A549 (cell line): ENCODE measurements at regions not wholly inside any gene's neighbourhood (a gene's known extent, or its start where the extent isn't known, plus 50 kb on each side); places are given as distances from the start of the nearest gene placed in this dataset.

Source experiments
- ATAC-seq, 2 experiments: fragments of 200-7000 bp in 1 of 2; fragments of >200 bp in 1 of 2; cut with Nextera tagmentation in 1 of 2; cut with Tn5 transposase in 1 of 2; 3 replicates each; pipeline versions ENCODE4 v1.8.0 to v1.9.1; 2018 to 2020; ENCODE audit warnings: mild to moderate bottlenecking in 1 of 2, moderate library complexity in 1 of 2
- CTCF ChIA-PET: fragments of 300-600 bp; sonication (Branson Sonifier 250); formaldehyde crosslinking; extraction: SDS; loops from one replicate; lab custom pipeline; 2021; ENCODE audit warnings: antibody characterized with exemption, inconsistent platforms; lab: Yijun Ruan, JAX
- POLR2A ChIA-PET: fragments of 350-600 bp; formaldehyde crosslinking; extraction: SDS; loops from one replicate; lab custom pipeline; 2021; ENCODE audit warnings: antibody characterized with exemption, inconsistent platforms; lab: Yijun Ruan, JAX
- DNase-seq, 2 experiments: peaks; one replicate each; pipeline versions ENCODE4 v3.0.0 to v3.0.0-alpha.2; 2011 to 2016; ENCODE audit warnings: low read depth in 1 of 2, low spot score in 1 of 2
- FAIRE-seq: peaks from 2 replicates; lab custom pipeline; 2011; peaks lifted over from hg19 to GRCh38; lab: Jason Lieb, UNC
- H3K27ac ChIP-seq, 2 experiments: fragments of >200 bp; sonication (Bioruptor Twin); formaldehyde crosslinking; 3 replicates each; pipeline ENCODE4 v1.5.1; 2016 to 2017
- H3K4me1 ChIP-seq: fragments of >200 bp; sonication (Bioruptor Twin); formaldehyde crosslinking; 3 replicates; pipeline ENCODE4 v1.6.1; 2016
- H3K4me2 ChIP-seq: fragments of >200 bp; sonication (Bioruptor Twin); formaldehyde crosslinking; 3 replicates; pipeline ENCODE4 v1.6.1; 2016
- H3K4me3 ChIP-seq: fragments of >200 bp; sonication (Bioruptor Twin); formaldehyde crosslinking; 3 replicates; pipeline ENCODE4 v1.5.1; 2016
- H3K9me3 ChIP-seq: fragments of >200 bp; sonication (Bioruptor Twin); formaldehyde crosslinking; 3 replicates; pipeline ENCODE4 v1.6.1; 2016
- BHLHE40 ChIP-seq: IDR thresholded peaks from 2 replicates; pipeline ENCODE4 v1.6.1; 2012; ENCODE audit warnings: low read depth, low read length, inconsistent platforms
- CBX2 ChIP-seq: fragments of 200-600 bp; sonication (generic); IDR thresholded peaks from 2 replicates; pipeline ENCODE4 v1.6.1; 2016; ENCODE audit warnings: low read depth, mild to moderate bottlenecking, borderline replicate concordance
- CHD2 ChIP-seq: fragments of 150-350 bp; IDR thresholded peaks from 2 replicates; pipeline ENCODE4 v1.6.1; 2014; ENCODE audit warnings: low read length; ENCODE audit not compliant: partially characterized antibody
- CHD4 ChIP-seq: fragments of 200-600 bp; sonication (generic); IDR thresholded peaks from 2 replicates; pipeline ENCODE4 v1.6.1; 2016; ENCODE audit warnings: antibody characterized with exemption, mild to moderate bottlenecking, borderline replicate concordance
- EHF ChIP-seq: fragments of 250-450 bp; sonication (Bioruptor Pico); IDR thresholded peaks from 2 replicates; pipeline ENCODE4 v1.5.0; 2020; ENCODE audit warnings: mild to moderate bottlenecking
- EHMT2 ChIP-seq: fragments of 200-600 bp; sonication (generic); IDR thresholded peaks from 2 replicates; pipeline ENCODE4 v1.6.1; 2016; ENCODE audit warnings: antibody characterized with exemption, low read depth, mild to moderate bottlenecking, moderate library complexity
- ESRRA ChIP-seq: fragments of 150-350 bp; IDR thresholded peaks from 2 replicates; pipeline ENCODE4 v1.6.1; 2014; ENCODE audit warnings: mild to moderate bottlenecking, low read length, borderline replicate concordance
- FOSB ChIP-seq: fragments of 250-450 bp; sonication (Bioruptor Pico); IDR thresholded peaks from 2 replicates; pipeline ENCODE4 v1.5.0; 2020; ENCODE audit warnings: mild to moderate bottlenecking, moderate library complexity
- FOXS1 ChIP-seq: fragments of 250-450 bp; sonication (Bioruptor Pico); IDR thresholded peaks from 2 replicates; pipeline ENCODE4 v1.5.0; 2020; ENCODE audit warnings: mild to moderate bottlenecking, moderate library complexity
- GATA3 ChIP-seq: IDR thresholded peaks from 2 replicates; pipeline ENCODE4 v1.6.1; 2012; ENCODE audit warnings: borderline replicate concordance
- HDAC2 ChIP-seq: fragments of 200-600 bp; sonication (generic); IDR thresholded peaks from 2 replicates; pipeline ENCODE4 v1.6.1; 2016
- HOXA7 ChIP-seq: fragments of 250-450 bp; sonication (Bioruptor Pico); IDR thresholded peaks from 2 replicates; pipeline ENCODE4 v1.5.0; 2020; ENCODE audit warnings: mild to moderate bottlenecking, moderate library complexity
- JUNB ChIP-seq: fragments of >200 bp; sonication (Bioruptor Twin); formaldehyde crosslinking; IDR thresholded peaks from 2 replicates; pipeline ENCODE4 v1.6.1; 2016
- KDM1A ChIP-seq: fragments of 200-600 bp; sonication (generic); IDR thresholded peaks from 2 replicates; pipeline ENCODE4 v1.6.1; 2016; ENCODE audit warnings: low read depth, mild to moderate bottlenecking
- KDM5A ChIP-seq: fragments of 200-600 bp; sonication (generic); IDR thresholded peaks from 2 replicates; pipeline ENCODE4 v1.6.1; 2016; ENCODE audit warnings: antibody characterized with exemption, mild to moderate bottlenecking
- MAX ChIP-seq: IDR thresholded peaks from 2 replicates; pipeline ENCODE4 v1.6.1; 2012
- MAZ ChIP-seq: fragments of 150-350 bp; IDR thresholded peaks from 2 replicates; pipeline ENCODE4 v1.6.1; 2014; ENCODE audit warnings: antibody characterized with exemption, low read depth, low read length, borderline replicate concordance
- MYC ChIP-seq: IDR thresholded peaks from 2 replicates; pipeline ENCODE4 v1.6.1; 2012; ENCODE audit warnings: mild to moderate bottlenecking, inconsistent platforms, low read length, improper control_type of control experiment, borderline replicate concordance
- NR3C1 ChIP-seq: fragments of >200 bp; sonication (Bioruptor Twin); formaldehyde crosslinking; IDR thresholded peaks from 3 replicates; pipeline ENCODE4 v1.6.1; 2017
- PBX3 ChIP-seq: IDR thresholded peaks from 2 replicates; pipeline ENCODE4 v1.6.1; 2012
- PHF8 ChIP-seq: fragments of 200-600 bp; sonication (generic); IDR thresholded peaks from 2 replicates; pipeline ENCODE4 v1.6.1; 2016; ENCODE audit warnings: low read depth, mild to moderate bottlenecking, antibody characterized with exemption, moderate library complexity, borderline replicate concordance
- POLR2A ChIP-seq: IDR thresholded peaks from 2 replicates; pipeline ENCODE4 v1.6.1; 2012; ENCODE audit warnings: mild to moderate bottlenecking, low read length
- RAD21 ChIP-seq, 2 experiments: fragments of >200 bp in 1 of 2; sonication (Bioruptor Twin) in 1 of 2; formaldehyde crosslinking in 1 of 2; IDR thresholded peaks in 1 of 2; conservative IDR thresholded peaks in 1 of 2; 2 replicates in 1 of 2; 3 replicates in 1 of 2; pipeline ENCODE4 v1.6.1; 2012 to 2018; ENCODE audit warnings: inconsistent platforms in 1 of 2
- RARB ChIP-seq: fragments of 250-450 bp; sonication (Bioruptor Pico); IDR thresholded peaks from 2 replicates; pipeline ENCODE4 v1.8.0; 2021; ENCODE audit warnings: mild to moderate bottlenecking, moderate library complexity
- RCOR1 ChIP-seq: fragments of 150-350 bp; IDR thresholded peaks from 2 replicates; pipeline ENCODE4 v1.6.1; 2014; ENCODE audit warnings: antibody characterized with exemption, low read length, low read depth
- REST ChIP-seq: fragments of 200-600 bp; sonication (generic); IDR thresholded peaks from 2 replicates; pipeline ENCODE4 v1.6.1; 2016; ENCODE audit warnings: antibody characterized with exemption, mild to moderate bottlenecking, moderate library complexity
- RNF2 ChIP-seq: fragments of 200-600 bp; sonication (generic); IDR thresholded peaks from 2 replicates; pipeline ENCODE4 v1.6.1; 2016; ENCODE audit warnings: low read depth, mild to moderate bottlenecking, antibody characterized with exemption, moderate library complexity, borderline replicate concordance
- SMC3 ChIP-seq: fragments of >200 bp; sonication (Bioruptor Twin); formaldehyde crosslinking; IDR thresholded peaks from 3 replicates; pipeline ENCODE4 v1.6.1; 2018; ENCODE audit warnings: inconsistent platforms
- TFCP2L1 ChIP-seq: fragments of 250-450 bp; sonication (Bioruptor Pico); IDR thresholded peaks from 2 replicates; pipeline ENCODE4 v1.5.0; 2021; ENCODE audit warnings: mild to moderate bottlenecking
- ZNF302 ChIP-seq: fragments of 250-450 bp; sonication (Bioruptor Pico); IDR thresholded peaks from 2 replicates; pipeline ENCODE4 v1.9.0; 2021; ENCODE audit warnings: inconsistent platforms, mild to moderate bottlenecking, moderate library complexity
- ZSCAN20 ChIP-seq: fragments of 250-450 bp; sonication (Bioruptor Pico); IDR thresholded peaks from 2 replicates; pipeline ENCODE4 v1.8.0; 2022; ENCODE audit warnings: mild to moderate bottlenecking, moderate library complexity
- WGBS: methylation state at CpG from one replicate; pipeline ENCODE4 v1.1.6; 2017; ENCODE audit errors: missing lambda C conversion rate; 5-methylcytosine and 5-hydroxymethylcytosine counted together

GRCh38 chr4:64846417-64846816, 437.2 kb upstream of the TECRL start:
- ChIA-PET CTCF (no interaction called here), POLR2A (no interaction called here)
- Histone ChIP-seq H3K27ac (no peak overlapping the region), H3K4me2 (no peak overlapping the region), H3K4me1 (no peaks in the 10 kb centered on the region), H3K4me3 (no peak overlapping the region), H3K9me3 (no peaks in the 10 kb centered on the region)
- no peak for ATAC-seq
- no peak for TF ChIP-seq PHF8
- TF ChIP-seq CBX2 = no peak
- TF ChIP-seq EHF (CRISPR knock-in tag) = no peak
- TF ChIP-seq RAD21 (conservative IDR thresholded peaks at IDR 0.05 in 1 of 2, IDR thresholded peaks at IDR 0.05 in 1 of 2) = no peak
- no peak for TF ChIP-seq BHLHE40
- no peak for TF ChIP-seq JUNB
- no peak for TF ChIP-seq MYC
- TF ChIP-seq EHMT2 = no peak
- no peak for TF ChIP-seq REST
- no peak for TF ChIP-seq RCOR1
- TF ChIP-seq FOXS1 (CRISPR knock-in tag) = no peak
- TF ChIP-seq ESRRA = no peak
- TF ChIP-seq ZNF302 = no peak
- TF ChIP-seq CHD2 = no peak
- no peak for TF ChIP-seq HDAC2
- TF ChIP-seq POLR2A = no peak
- FAIRE-seq = no peak
- DNase-seq = no peak

- Histone ChIP-seq H3K9me3 (no peaks in the 10 kb centered on the region), H3K27ac (no peak overlapping the region), H3K4me3 (no peak overlapping the region), H3K4me2 (no peak overlapping the region), H3K4me1 (no peaks in the 10 kb centered on the region)
- ChIA-PET CTCF (no interaction called here), POLR2A (no interaction called here)
- FAIRE-seq = no peak
- DNase-seq = no peak
- TF ChIP-seq TFCP2L1 (CRISPR knock-in tag) (no peak), EHF (CRISPR knock-in tag) (no peak), SMC3 (no peak), NR3C1 (no peak), MYC (no peak)
- no peak for ATAC-seq
Measured at GRCh38 chr4:64829749-64830148, 420.5 kb upstream of the TECRL start.

- no peak overlapping the region for H3K4me2 ChIP-seq
- 21% methylated on average over 1 of the region's 1 CpG for WGBS
- POLR2A ChIA-PET = no interaction called here
- no peaks in the 10 kb centered on the region for H3K4me1 ChIP-seq
- FAIRE-seq = no peak
- H3K9me3 ChIP-seq = no peaks in the 10 kb centered on the region
- no peak for ATAC-seq
- H3K27ac ChIP-seq = no peak overlapping the region
- DNase-seq = no peak
- no peak overlapping the region for H3K4me3 ChIP-seq
- TF ChIP-seq POLR2A = no peak
- no peak for TF ChIP-seq MAX
- no peak for TF ChIP-seq ZSCAN20
- TF ChIP-seq JUNB = no peak
- no peak for TF ChIP-seq KDM5A
- no peak for TF ChIP-seq MAZ
- TF ChIP-seq GATA3 = no peak
- no peak for TF ChIP-seq CHD4
- TF ChIP-seq PBX3 = no peak
- no peak for TF ChIP-seq KDM1A
- TF ChIP-seq PHF8 = no peak
- no peak for TF ChIP-seq EHMT2
- TF ChIP-seq FOSB (CRISPR knock-in tag) = no peak
- TF ChIP-seq HOXA7 (CRISPR knock-in tag) = no peak
- no peak for TF ChIP-seq RARB (CRISPR knock-in tag)
- no peak for TF ChIP-seq RNF2
- CTCF ChIA-PET = no interaction called here
Measured at GRCh38 chr4:64824591-64824990, 415.3 kb upstream of the TECRL start.
